Limb (tissue), 2 donors: ENCODE measurements at regions not wholly inside any gene's neighbourhood (a gene's known extent, or its start where the extent isn't known, plus 50 kb on each side); places are given as distances from the start of the nearest gene placed in this dataset.

ENCODE experiments used
- DNase-seq, 2 donors: peaks; one replicate each; pipeline ENCODE4 v3.0.0-alpha.2; 2016; ENCODE audit errors: extremely low spot score in 2 of 2

DNA sequence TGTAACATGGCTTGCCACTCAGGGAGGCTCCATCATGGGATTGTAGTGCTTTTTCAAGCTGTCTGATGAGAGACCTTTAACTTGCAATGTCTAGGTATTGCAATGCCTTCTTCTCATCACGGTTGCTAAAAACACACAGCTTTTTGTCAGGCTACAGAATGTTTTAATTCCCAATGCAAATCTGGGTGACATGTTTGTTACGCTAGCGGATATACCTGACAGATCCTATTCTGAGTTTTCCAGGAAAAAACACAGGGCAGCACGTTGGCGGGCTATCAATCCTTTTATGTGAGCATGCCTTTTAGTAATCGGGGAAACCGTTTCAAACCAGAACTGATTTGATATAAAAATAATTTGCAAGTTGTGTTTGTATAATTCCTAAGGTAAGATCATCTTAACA, 577.2 kb upstream of the MAP3K7 start:
- no peak for DNase-seq

DNA sequence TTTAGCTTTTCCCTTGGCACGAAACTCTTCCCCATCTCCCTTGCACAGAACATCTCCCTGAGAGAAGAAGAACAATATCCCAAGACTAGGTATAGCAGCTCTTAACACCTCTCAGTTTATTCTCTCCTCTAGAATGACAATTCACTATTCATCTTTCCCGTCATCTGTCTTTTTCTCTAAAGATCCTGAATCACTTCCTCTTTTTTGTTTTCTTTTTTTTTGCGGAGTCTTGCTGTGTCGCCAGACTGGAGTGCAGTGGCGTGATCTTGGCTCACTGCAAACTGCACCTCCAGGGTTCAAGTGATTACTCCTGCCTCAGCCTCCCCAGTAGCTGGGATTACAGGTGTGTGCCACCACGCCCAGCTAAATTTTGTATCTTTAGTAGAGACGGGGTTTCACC, 574.4 kb upstream of the MAP3K7 start:
- no peak for DNase-seq

DNA sequence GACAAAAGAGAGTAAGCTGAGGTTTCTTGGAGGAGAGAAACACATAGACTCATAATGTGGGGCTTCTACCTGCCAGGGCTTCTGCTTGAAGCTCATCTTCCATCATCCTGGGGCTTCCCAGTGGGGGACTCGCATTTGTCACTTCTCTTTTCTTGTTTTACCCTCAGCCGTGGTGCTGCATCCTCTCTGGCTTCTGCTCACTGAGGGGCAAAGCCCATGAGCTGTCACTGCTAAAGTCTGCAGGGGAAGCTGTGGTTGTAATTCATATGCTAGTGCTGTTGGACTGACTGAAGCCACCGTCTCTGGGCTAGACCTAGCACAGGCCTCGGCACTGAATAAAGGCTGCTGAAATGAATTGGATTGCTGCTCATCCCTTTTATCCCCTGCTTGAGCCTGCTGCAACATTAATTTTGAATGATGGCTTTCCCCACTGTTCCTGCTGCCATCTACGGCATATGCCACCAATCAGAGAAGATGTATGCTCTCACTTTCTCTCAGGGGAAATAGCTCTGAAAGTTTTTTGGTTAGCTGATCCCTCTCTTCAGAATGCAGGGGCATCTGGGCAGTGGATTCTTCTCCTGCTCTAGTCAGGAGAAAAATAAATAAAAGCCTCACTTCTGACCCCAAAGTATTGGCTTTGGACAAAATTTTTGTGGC, 568.4 kb upstream of the MAP3K7 start:
- no peak for DNase-seq

DNA sequence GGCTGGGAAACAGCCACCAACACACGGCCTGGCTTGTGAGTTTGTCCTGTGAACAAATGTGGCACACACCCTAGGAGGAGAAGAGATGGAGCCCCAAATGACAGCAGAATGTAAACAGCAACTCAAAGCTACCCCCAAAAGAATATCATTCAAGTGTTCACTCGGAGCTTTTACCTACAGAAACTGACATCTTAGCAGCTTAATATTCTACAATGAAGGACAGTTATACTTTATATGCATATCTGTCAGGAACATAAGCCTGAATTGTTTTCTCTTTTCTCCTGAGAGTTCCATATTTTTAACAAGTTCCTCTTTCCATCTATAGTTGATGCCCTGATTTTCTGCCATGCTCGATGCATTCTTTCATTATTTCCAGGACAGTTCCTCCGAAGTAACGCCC, 566.0 kb upstream of the MAP3K7 start:
- DNase-seq: no peak

DNA sequence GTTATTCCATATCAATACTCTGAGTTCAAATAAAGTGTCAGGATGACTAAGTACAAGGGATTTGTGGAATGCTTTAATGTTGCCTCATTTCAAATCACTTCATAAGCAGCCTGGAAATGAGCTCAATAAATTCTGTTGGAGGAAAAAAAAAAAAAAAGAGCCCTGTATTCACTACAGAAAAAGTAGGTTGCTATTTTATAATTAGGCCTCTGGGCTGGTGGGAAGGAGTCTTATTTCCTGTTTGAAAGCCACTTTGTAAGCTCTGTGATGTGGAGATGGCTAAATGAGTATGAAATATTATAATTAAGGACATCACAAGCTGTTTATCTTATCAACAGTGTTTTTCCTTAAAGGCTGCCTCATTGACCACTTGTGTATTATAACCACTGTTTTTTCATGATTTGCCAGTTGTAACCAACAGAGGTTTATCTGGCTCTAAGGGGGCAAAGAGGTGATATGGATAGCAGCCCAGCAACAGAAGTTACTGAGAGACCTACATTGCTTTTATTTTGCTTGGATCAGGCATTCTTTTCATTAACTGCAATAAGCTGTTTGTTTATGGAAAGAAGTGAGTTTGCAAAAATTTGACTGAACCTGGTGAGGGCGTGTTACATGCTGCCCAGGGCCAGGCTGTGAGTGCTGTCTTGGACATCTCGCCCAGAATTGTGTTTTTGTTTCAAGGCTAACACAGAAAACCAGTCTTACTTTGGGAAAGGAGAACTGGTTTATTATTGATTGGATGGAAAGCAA, 563.3 kb upstream of the MAP3K7 start:
- DNase-seq: no peak

DNA sequence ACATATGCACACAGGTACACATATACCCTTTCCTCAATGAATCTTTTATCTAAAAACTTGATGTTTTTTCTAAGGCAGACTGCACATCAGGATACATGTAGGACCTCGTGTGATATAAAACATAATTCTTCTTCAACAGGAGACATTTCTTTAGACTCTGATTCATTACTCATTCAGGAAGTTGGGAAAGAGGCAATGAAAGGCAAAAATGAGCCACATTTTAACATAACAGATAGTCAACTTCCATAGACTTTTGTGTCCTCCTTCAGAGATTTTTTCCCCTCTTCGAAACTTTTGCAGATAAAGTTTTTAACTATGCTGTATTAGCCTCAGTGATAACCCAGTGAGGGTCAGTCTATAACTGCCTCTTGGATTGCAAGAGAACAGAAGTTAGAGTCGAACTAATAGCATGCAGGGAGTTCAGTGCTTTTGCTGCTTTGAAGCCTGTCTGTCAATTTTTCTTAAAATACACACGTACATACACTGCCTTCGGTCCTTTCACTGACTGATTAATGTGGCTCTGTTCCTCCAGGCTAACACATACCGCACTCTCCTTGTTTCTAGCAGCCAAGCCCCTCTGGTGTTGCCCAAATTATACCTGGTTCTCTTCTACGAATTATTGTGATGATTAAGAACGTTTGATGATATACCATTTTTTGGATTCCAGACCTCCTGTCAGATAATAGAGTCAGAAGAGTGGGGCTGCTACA, 562.5 kb upstream of the MAP3K7 start:
- no peak for DNase-seq

DNA sequence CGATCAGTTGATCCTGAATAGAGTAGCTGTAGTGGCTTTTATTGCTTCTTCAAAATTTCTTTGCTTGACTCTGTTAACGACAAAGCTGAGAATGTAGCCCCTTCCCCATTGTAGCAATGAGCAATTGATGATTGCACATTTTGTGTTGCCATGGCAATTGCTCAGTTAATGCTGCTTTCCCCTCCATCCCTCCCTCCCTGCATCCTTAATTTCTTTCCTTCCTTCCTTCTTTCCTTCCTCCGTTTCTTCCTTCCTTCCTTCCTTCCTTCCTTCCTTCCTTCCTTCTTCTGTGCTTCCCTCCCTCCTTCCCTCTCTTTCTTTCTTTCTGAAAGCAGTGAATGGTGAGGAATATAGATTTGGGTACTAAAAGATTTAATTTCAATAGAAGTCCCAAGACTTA, 557.3 kb upstream of the MAP3K7 start:
- no peak for DNase-seq

DNA sequence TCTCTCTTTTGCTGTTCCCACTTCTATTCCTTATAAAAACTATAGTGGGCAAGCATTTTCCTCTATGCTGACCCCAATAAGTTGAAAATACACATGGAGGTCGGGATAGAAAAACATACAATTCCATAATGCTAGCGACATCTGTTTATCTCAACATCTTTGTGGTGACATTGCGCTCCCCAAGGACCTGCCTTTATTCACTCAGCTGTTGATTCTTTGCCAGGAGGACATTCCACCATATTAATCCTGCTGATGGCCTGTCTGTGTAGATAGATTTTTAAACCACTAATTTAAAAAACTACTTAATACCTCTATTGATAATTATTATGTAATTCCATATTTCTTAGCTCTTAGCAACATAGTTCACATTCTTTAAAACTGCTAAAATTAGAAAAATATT, 555.3 kb upstream of the MAP3K7 start:
- no peak for DNase-seq

DNA sequence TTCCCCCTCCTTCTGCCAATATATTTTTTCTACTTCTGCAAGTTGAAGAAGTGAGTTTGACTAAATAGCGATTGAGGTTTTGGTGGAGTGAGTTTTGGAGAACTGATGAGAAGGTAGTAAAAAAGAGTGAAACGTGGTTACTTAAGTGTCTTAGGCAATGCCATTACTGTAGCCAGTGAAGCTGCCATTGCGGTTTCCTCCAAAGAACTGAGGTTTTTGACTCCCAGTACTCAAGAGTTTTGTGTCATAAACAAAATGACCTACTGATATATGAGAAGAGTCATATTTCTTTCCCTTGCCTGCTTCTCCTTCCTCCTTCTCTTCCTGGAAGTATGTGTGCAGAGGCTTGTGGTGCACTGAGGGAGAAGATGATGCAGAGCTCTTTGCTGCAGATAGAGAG, 554.5 kb upstream of the MAP3K7 start:
- no peak for DNase-seq

DNA sequence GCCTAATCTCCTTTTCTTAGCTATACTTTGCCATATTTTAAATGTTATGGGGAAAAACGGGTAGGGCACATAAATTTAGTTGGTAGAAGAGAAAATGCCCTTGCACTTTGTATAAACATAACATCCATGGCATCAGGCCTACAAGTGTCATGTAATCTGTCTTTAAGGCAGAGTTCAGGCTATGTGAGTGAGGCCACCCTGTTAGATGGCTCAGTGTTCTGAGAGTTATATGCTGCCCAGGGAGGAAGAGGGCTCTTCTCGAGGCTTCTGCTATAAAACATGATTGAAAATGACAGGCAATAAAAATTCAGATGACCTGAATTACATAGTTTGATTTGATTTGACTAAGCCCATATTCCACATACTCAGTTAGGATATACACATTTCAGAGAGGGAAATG, 553.6 kb upstream of the MAP3K7 start:
- no peak for DNase-seq

DNA sequence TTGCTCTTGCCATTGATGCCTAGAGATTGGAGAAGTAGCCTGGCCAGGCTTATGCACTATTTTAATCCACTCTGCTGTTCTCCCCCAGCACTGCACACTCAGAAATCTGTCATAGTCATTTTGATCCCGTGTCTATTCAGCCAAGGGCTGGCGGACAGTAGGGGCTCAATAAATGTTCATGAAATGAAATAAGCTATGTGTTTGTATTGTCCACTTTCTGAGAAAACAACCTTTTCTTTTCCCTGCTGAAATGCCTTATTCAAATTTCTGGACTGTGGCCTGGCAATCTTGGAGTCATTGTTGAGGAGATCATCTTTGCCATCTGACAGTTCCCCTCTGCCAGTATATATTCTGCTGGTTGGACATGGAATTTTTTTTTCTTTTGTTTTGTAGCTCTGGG, 550.4 kb upstream of the MAP3K7 start:
- no peak for DNase-seq

DNA sequence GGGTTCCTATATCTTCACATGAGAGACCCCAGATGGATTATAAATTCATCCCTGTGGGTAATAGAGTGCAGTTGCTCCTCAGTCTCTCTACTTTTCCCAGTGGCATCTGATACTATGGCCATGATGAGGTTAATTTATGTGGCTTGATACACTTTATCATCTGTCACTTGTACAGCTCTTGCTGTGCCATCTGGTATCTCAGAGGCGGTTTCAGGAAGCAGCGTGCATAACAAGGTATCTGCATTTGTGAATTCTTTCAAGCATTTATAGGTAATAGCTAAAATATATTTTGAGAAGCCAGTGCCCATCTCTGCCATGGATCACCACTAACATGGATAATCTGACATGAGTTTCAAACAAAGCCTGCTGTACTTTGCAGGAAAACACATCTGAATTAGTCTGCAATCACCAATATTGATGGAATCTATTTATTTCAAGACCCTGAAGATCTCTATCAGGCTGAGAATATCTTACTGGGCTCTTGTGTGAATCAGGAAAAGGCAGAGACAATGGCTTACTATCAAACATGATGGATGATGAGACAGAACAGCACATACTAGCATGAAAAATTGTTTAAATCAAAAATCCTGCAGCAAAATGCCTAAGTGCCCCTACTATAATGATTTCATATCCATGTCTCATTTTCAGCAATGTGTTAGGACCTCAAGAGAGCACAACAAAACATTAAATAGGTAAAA, 548.7 kb upstream of the MAP3K7 start:
- DNase-seq: no peak

DNA sequence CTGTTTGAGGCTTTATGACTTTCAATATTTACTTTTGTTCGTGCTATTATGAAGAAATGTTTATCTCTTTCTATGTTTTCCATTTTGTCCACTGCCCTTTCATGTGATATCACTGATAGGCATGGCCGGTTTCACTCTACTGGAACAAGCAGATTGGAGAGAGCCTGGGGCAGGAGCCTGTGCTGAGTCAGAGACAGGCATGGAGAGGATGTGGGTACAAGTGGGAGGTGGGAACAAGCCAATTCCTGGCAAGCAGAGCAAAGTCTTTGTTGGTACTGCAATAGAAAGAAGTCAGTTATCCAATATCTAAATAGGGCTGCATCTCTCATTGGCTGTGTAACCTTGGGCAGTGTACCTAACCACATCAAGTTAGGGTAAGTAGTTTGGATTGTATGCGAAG, 545.6 kb upstream of the MAP3K7 start:
- no peak for DNase-seq

DNA sequence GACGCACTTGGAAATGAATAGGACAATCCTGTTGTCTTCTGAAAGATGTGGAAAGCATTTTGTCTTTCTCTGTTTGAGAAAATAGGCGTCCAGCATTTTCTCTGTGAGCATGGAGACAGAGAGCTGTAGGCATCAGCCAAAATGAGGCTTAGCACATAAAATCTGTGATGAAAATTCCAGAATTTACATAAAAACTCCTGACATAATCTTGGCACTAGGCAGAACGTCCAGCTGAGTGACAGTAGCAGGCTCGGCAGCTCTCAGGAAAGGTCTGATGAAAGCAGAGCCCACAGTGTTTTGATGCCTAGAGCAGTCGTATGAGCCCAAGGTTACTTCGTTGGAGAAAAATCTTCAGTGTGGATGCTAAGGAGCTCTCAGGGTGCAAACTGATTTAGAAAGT, 543.3 kb upstream of the MAP3K7 start:
- no peak for DNase-seq

DNA sequence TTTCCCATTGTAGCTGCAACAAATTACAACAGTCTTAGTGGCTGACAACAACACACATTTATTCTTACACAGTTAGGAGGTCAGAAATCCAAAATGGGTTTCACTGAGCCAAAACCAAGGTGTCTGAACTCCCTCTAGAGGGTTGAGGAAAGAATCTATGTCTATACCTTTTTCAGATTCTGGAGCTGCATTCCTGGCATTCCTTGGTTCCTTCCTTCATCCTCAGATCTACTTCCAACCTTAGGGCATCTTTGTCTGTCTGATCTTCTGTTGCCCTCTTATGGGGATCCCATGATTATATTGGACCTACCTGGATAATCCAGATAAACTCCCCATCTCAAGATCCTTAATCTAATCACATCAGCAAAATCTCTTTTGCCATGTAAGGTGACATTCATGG, 540.9 kb upstream of the MAP3K7 start:
- no peak for DNase-seq

DNA sequence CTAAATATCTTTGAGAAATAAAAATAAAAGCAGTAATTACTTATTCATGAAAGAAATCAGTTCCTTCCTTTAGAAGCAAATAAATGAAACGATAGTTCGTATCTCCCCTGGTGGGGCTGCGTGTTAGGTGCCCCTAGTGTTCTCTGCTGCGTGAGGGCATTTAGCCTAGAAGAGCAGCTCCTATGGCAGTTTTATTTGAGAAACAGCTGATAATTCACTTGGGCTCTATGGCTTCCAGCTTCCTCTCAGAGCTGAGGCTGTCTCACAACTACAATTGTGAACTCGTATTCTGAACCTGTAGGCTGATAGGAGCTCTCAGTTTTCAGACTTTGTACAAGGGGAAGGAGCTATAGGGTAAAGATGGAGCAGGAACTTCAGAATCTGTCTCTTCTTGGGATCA, 540.0 kb upstream of the MAP3K7 start:
- DNase-seq: no peak

DNA sequence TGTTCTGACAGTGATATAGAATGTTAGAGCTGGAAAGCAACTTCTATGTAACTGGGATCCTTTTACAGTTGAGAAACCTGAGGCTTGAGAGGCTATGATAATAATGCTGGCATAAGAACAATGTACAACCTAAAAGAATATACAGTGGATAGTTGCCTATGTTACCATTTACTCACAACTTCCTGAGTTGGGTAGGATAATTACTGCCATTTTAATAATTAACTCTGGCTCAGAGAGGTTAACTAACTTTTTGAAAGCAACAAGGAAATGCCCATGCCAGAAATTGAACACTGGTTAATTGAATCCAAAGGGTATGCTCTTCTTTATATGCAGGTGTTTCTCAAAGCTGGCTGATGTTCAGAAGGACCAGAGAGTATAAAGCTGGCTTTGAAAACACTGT, 530.7 kb upstream of the MAP3K7 start:
- no peak for DNase-seq

DNA sequence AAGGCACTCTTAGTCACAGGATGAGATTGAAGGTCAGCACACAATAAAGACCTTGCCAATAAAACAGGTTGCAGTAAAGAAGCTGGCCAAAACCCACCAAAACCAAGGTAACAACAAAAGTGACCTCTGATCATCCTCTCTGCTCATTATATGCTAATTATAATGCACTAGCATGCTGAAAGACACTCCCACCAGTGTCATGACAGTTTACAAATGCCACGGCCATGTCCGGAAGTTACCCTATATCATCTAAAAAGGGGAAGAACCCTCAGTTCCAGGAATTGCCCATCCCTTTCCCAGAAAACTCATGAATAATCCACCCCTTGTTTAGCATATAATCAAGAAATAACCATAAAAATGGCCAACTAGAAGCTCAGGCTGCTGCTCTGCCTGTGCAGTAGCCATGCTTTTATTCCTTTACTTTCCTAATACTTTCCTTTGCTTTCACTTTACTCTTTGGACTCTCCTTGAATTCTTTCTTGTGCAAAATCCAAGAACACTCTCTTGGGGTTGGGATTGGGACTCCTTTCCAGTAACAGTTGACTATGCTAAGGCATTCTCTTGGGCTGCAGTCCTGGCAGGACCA, 527.3 kb upstream of the MAP3K7 start:
- no peak for DNase-seq

DNA sequence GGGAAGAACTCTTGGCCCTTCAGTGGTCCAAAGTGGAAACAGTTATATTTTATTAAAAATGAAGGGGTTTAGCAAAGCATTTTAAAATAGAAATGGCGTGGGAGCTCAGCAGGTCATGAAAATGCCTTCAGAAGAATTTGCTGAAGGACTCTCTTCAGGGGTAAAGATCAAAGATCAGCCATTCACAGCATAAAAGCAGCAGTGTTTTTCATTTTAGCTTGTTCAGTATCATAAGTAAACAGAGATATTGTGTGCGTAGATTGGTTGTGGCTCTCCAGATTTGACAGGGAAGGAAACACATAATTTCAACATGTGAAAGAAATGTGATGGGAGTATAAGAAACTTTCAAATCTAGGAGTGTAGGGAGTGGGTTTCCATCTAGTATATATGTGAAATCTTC, 519.2 kb upstream of the MAP3K7 start:
- no peak for DNase-seq

DNA sequence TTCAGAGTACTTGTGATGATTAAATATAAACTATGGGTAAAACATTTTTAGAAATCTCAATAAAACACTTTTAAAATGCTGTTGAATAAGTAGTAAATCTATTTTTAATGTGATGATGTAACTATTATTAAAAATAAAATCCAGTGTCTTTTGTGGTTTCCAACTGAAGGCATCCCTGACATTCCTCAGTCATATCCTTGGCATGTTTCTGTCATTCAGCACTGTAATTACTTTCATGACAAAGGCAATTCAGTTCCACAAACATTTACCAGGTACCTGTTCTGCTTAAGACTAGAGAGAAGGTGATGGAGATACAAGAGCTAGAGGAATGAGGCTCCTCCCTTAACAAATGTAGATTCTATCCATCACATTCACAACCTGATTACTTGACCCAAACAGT, 518.7 kb upstream of the MAP3K7 start:
- DNase-seq: no peak

DNA sequence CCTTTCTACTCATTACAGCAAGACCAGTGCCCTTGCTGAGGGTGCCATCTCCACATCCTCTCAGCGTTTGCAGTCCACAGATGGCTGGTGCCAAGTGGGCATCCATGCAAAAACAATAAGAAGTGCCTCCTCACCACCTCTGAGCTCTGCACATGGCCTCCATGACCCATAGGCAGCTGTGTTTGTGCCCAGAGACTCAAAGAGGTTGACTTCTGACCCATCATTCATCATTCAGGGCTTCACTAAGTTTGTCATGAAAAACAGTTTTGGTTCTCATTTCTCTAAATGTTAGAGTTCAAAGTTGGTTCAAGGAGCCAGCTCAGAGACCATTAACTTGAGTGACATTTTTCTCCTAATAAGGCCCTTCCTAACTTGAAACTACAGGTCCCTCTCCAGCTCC, 512.6 kb upstream of the MAP3K7 start:
- DNase-seq: no peak

DNA sequence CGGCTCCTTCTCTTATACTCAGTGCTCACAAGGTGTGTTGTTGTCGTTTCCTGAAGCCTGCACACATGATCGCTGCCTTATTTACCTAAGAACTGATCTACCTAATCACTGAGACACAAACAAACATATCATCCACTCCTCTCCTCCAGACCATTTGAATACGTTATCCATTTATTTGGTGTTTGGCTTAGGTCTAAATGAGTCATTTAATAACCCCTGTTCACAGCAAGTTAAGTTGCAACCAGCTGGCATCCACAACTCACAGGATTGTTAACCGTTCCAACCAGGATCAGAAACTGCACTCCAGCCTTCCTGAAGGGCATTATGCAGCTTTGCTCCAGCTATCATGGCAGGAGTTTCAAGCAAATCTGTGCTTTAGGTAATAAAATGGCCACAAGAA, 511.1 kb upstream of the MAP3K7 start:
- DNase-seq: no peak
